Activated T-cell treated with anti-CD3 and anti-CD28 coated beads, Interleukin-2, amount 50 U/mL, for 48 hours (primary cell): ENCODE measurements at regions not wholly inside any gene's neighbourhood (a gene's known extent, or its start where the extent isn't known, plus 50 kb on each side); places are given as distances from the start of the nearest gene placed in this dataset.
"Not testable (repeated sequence)": the region's sequence is repeated elsewhere in the genome, so short reads cannot be mapped to it uniquely, and the experiment has no call there.

Experiments used
- DNase-seq, 2 experiments: peaks; one replicate each; pipeline ENCODE4 v3.0.0-alpha.2; 2020

DNA sequence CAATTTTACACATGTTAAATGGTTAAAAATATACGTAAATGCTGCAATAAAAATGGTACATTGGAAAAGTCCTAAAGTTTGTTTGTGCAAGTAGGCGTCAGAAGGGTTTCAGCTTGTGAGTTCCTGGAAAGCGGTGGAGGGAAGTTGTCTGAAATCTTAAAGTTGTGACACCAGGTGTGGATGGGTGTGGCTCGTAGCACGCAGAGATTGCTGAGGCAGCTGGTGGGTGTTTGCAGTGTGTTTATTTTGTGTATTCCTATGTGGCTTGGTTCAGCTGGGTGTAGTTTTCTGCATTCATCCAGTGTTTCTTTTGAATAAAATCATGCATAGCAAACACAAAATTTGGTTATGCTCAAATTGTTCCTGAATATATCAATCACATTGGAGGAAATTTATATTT, 136.8 kb upstream of the TBX3 start:
- no peak for DNase-seq

DNA sequence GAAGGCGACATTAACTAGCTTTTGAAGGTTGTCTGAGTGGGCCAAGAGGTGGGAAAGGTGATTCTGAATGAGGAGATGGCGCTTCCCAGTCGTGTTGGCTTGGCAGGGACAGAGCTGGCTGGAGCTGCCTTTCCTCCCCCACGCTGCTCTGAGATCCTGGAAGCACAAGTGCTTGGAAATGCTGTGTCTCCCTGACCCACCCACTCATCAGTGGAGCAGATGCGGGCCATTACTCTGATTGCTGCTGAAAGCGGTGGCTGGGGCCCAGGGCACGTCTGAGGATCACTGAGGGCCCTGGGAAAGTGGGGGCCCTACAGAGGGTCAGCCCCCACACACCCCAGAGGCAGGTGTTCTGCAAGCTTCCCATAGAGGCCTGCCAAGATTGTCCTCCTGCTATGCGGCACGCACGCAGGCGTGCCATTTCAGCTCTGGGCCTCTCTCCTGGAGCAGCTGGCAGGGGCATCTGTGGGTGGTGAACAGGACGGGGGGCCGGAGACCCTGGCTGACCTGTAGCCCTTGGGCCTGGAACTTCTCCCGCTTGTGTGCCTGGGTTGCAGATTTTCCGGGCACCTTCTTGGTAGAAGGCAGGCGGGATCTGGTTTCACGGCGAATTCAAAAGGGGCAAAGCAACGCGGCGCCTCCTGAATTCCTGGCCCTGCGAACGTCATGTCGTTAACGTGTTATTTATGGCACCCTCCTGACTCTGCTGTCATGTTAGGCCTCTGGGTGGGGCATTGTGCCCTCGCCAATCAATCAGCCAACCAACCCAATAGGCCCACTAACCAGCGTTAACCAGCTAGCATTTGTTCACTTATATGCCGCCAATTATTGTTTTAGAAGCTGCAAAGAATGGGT, 133.8 kb upstream of the TBX3 start:
- DNase-seq = no peak

DNA sequence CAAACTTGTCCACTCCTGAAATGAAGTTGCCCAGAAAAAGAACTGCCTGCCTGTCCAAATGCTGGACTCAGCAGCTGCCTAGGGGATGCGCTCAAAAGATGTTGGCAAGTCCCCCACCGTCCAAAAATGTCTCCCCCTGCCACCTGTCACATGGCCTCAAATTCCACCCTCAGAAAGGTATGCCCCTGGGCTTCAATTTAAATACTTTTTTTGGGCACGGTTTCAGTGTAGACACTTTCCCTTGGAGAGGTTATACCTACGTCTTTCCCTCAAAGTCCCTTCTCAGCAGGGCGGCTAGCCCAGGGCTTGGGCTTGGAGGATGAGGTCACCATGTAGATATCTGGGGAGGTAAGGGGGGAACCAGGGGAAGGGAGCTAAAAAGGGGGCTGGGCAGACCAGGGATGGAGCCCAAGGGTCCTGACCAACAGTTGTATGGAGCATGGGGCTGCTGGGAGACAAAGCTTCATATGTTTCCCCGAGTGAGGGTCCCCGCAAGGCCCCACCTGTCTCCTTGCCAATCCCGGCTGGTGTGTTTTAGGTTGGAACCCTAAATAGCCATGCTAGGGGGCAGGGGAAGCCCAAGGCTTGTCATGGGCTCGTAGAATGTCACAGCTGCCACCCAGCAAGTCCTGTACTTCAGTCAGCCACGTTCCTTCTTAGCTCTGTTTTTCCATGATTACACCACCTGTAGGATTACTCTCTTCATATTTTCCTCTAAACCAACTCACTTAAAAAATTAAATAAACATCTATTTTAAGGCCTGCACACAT, 131.2 kb upstream of the TBX3 start:
- DNase-seq = no peak

DNA sequence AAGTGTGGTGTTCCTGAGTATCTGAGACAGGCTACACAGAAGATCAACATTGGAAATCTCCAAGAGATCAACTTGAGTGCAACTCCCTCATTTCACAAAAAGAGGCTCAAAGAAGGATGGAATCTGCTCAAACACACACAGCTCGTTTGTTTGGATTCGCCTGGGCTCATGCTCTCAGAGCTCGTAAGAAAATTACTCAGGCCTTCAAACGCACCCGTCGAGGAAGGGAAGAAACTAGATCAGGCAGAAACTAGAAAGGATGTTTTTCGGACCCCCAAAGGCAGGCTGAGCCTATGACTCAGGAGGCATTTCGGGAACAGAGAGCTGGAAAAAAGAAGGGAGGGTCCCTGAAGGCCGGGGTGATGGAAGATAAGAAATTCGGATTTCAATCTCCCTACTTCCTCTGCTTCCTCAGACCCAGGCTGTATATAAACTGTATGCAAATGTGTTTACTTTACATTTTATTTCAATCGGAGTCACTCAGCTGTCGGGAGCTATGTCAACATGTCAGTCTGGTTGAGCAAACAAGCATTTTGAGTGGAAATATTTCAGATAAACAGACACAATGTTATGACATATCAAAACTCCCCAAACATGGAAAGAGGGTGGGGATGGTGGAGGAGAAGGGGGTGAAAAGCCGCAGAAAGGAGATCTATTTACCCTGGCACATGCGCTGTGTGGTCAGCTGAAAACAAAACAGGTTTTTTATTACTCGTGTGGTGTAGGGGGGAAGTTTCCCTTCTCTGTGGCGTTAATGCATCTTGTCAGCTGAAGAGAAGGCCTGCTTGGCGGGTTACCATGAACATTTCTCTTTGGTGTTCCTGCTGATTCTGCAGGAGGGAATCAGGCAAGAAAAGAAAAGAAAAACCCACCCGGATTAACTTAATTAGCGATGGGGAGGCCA, 129.1 kb upstream of the TBX3 start:
- no peak for DNase-seq

DNA sequence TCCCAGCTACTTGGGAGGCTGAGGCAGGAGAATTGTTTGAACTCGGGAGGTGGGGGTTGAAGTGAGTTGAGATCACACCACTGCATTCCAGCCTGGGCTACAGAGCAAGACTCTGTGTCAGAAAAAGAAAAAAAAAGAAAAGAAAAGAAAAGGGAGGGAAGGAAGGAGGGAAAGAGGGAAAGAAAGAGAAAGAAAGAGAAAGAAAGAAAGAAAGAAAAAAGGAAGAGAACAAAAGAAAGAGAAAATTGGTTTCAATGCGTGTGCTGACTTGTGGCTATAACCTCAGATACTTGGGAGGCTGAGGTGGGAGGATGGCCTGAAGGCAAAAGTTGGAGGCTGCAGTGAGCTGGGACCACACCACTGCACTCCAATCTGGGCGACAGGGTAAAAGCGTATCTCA, 128.4 kb upstream of the TBX3 start:
- DNase-seq = no peak

DNA sequence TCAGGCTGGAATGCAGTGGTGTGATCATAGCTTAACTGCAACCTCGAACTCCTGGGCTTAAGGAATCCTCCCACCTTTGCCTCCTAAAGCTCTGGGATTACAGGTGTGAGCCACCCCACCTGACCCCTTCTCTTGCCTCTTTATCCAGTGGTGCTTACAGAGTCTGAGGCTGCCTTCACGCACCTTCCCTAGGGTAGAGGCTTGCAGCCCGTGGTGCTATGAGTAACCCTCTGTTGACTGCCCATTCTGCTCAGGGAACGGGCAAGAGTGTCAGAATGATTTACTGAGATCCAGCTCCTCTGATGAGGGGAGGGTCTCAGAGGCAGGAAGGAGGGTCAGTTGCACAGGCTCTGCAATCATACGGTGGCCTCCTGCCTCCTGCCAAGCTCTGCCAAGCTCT, 125.1 kb upstream of the TBX3 start:
- no peak for DNase-seq

DNA sequence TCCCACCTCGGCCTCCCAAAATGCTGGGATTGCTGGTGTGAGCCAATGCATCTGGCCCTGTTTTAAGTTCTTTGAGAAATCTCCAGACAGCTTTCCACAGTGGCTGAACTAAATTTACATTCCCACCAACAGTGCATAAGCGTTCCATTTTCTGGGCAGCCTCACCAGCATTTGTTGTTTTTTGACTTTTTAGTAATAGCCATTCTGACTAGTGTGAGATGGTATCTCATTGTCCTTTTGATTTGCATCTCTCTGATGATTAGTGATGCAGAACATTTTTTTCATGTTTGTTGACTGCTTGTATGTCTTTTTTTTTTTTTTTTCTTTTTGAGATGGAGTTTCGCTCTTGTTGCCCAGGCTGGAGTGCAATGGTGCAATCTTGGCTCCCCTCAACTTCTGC, 117.4 kb upstream of the TBX3 start:
- not testable (repeated sequence) for DNase-seq

DNA sequence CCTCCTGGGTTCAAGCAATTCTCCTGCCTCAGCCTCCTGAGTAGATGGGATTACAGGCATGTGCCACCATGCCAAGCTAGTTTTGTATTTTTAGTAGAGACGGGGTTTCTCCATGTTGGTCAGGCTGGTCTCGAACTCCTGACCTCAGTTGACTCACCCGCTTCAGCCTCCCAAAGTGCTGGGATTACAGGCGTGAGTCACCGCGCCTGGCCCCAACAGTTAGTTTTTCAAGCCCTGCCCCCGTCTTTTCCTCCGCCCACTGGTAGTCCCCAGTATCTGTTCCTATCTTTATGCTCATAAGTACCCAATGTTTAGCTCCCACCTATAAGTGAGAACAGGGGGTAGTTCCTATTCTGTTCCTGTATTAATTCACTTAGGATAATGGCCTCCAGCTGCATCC, 116.6 kb upstream of the TBX3 start:
- DNase-seq = not testable (repeated sequence)

DNA sequence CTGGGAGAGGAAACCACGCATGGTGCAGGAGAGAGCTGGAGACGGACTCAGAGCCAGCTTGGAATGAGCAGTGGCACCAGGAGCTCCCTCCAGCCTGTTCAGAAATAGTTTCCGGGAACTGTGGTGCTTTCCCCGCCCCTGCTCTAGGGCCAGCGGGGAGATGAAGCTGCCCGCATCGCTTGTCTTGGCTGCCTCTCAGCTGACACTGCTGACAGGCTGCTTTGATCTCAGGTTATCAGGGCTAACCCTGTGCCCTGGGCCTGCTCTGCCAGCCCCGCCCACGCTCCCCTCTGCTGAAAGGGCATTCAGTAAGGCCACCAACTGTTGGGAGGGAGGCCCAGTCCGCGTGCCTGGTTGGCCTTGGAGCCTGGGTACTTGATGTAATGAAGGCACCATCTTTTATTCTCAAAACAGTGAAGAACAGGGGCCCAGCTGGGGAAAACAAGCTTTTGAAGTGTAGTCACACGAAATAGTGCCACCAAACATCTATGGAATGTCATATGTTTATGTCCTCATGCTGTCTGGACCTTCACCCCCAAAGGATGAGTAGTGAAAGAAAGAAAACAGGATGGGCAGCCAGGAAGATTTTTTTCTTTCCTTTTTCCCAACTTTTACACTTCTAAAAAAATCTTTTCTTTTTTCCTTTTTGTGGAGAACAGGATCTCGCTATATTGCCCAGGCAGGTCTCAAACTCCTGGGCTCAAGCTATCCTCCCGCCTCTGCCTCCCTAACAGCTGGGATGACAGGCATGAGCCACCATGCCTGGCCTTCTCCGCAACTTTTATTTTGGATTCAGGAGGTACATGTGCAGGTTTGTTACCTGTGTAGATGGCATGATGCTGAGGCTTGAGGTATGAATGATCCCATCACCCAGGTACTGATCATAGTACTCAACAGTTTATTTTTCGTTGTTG, 115.9 kb upstream of the TBX3 start:
- no peak for DNase-seq

DNA sequence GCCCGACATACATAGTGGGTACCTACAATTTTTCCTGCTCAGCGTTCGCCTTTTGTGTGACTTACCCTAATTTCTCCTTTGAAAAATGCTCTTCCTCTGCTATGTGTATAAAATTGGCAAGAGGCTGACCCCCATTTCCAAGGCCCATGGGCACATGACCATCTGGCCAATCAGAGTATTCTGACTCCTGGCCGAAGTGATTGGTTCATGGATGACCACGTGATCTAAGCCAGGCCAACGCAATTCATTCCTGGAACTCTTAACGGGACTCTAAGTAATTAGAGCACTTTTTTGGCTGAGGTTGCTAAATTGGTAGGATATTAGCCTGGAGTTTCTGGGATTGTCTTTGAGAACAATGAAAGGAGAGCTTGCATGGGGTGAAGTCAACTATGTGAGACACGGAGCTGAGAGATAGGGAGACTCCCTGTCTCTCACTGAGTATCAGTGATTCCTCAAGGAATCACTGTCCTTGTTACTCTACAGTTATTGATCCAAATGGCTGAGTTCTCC, 110.1 kb upstream of the TBX3 start:
- DNase-seq = no peak

DNA sequence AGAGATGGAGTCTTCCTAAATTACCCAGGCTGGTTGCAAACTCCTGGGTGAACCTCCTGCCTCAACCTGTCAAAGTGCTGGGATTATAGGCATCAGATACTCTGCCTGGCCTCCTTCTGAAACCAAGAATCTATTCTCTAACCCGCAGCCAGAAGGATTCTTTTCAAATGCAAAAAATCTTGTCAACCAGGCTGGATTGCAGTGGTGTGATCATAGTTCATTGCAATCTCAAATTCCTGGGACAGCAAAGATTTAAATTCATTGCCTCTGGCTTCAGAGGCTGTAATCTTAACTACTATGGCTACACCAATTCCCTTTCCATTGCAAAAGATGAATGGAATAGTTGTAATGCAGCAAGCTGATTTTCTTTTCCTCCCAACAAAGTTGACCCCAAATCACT, 106.3 kb upstream of the TBX3 start:
- DNase-seq = no peak

DNA sequence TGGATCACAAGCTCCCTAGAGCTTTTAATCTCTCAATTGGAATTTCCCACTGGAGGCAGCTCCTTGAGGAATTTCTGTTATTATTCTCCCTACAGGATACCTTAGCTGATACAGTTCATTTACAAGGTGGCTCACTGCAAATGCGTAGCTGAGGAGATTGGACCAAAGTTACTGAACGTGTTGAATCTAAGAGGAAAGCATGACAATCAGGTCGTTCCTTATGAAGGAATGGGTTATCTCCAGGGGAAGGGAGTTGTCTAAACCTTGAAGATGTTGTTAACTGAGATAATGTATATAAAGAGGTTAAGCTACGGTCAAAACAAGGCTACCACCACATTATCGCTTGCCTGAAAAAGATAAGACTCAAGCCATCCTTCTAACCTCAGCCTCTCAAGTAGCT, 105.8 kb upstream of the TBX3 start:
- DNase-seq = no peak

DNA sequence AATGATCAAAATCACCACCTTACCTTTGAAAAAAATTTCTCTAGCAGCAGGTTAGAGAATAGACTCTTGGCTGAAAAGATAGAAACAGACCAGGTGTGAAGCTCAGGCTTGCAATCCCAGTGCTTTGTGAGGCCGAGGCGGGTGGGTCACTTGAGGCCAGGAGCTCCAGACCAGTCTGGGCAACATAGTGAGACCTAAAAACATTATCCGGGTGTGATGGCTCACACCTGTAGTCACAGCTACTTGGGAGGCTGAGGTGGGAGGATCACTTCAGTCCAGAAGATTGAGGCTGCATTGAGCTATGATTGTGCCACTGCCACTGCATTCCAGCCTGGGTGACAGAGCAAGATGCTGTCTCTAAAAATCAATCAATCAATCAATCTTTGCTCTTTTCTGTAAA, 105.3 kb upstream of the TBX3 start:
- DNase-seq = no peak

DNA sequence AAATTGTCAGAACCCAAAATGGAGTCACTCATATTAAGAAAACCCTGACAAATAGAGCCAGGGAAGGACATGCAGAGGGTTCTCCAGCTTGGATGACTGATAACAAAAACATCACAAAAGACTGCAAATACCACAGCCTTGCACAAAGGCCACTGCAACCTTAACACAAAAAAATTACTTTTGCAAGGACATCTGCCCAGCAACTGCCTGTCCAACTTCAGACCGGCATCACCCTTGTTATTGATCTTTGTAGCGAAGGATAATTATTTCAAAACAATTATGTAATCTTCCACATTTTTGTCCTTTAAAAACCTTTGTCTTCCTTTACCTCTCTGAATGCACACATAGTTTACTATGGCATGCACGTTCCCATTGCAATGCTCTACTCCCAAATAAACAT, 100.6 kb upstream of the TBX3 start:
- DNase-seq = no peak

DNA sequence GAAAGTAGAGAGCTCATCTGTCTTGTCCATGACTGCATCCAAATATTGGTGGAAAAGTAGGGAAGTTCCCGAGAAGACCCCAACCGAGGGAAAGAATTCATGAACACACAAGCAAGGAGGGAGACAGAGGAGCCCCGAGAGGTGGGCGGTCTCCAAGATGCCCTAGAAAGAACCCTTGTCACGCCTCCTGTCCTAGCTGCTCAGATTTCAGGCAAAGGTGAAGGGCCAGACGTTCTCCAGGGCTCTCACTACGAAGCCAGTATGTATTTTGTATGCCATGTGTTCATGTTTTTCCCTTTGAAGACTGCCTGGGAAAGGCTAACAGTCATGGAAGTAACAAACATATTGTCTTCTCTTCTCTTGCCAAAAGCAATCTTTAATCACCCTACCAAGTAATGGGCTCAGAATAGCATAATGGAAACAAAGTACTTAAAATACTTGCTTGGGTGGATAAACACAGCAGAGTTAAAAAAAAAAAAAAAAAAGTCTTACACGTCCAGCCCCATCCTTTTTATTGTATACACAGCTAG, 99.2 kb upstream of the TBX3 start:
- no peak for DNase-seq

DNA sequence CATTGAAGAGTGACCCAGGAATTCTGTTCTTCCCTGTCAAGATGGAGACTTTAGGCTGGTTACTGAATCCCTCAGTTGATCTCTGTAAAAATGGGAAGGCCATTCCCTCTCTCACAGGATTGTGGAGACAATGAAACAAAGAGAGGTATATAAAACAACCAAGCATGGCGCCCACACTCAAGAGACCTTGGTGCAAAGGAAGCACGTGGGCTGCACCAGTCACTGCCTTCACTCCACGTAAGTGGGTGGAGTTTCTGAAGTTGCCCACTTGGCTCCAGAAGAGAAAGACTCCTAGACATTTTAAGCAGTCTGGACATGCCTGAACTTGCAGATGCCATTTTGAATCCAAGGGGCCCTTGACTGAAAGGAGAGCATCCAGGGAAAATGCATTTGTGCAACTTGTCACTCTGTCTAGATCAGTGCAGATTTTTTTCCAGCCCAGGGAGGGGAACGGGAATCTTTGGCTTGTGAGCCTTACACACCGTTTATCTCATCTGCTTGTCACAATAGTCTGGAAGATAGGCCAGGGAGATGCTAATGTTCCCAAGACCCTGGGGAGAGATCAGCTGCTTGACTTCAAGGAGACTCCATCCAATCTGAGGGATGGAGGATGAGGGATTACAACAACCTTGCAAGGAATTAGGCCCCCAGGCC, 96.9 kb upstream of the TBX3 start:
- no peak for DNase-seq

DNA sequence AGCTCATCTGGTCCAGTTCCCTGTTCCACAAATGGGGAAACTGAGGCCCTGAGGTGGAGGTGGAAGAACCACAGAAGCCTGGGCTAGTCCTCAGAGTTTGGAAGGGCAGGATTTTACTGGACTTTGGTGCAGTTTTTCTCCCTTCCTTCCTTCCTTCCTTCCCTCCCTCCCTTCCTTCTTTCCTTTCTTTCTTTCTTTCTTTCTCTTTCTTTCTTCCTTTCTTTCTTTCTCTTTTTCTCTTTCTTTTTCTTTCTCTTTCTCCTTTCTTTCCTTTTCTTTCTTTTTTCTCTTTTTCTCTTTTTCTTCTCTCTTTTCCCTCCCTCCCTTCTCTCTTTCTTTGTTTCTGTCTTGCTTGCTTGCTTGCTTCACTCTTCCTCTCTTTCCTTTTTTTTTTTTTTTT, 95.7 kb upstream of the TBX3 start:
- no peak for DNase-seq

DNA sequence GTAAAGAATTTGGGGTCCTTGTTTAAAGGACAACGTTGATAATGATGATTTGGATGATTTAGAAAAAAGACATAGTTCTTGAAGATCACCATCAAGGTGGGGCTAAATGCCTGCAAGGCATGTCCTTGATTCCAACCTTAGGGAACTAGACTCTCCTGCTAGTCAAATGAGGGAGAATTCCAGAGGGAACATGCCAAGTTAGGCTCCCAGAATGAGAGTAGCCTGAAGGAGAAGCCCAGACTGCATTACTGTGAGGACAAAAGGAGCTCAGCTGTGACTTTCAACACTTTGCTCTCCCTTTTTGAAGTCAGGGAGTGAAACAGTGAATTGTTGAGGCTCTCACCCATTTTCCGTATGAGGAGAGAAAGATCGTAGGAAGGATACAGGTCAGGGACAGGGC, 95.2 kb upstream of the TBX3 start:
- DNase-seq = no peak

DNA sequence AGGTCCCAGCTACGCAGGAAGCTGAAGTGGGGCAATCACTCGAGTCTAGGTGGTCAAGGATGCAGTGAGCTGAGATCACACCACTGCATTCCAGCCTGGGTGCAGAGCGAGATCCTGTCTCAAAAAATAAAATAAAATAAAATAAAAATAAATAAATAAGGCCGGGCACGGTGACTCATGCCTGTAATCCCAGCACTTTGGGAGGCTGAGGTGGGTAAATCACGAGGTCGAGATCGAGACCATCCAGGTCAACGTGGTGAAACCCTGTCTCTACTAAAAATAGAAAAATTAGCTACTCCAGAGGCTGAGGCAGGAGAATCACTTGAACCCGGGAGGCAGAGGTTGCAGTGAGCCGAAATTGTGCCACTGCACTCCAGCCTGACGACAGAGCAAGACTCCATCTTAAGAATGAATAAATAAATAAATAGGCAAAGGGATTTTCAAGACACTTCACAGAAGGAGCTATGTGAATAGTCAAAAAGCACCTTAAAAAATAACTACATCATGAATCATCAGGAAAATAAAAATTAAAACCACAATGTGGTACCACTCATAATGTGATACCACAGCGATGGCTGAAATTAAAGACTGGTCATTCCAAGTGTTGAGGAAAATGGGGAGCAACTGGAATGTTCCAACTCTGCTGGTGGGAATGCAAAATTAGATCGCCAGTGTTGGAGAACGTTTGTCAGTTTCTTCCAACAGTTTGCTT, 92.9 kb upstream of the TBX3 start:
- no peak for DNase-seq

DNA sequence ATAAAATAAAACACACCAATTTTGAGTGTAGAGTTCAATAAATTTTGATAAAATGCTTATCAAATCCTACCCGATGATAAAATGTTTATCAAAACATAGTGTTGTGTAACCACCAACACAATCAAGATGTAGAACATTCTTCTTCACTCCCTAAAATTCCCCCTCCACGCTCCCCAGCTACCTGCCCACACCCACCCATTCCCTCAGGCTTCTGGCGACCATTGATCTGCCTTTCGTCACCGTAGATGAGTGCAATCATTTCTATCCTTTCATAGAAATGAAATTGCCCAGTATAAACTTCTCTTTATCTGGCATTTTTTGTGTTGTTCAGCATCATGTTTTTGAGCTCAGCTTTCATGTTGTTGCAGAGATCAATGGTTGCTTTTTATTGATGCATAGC, 90.7 kb upstream of the TBX3 start:
- no peak for DNase-seq

DNA sequence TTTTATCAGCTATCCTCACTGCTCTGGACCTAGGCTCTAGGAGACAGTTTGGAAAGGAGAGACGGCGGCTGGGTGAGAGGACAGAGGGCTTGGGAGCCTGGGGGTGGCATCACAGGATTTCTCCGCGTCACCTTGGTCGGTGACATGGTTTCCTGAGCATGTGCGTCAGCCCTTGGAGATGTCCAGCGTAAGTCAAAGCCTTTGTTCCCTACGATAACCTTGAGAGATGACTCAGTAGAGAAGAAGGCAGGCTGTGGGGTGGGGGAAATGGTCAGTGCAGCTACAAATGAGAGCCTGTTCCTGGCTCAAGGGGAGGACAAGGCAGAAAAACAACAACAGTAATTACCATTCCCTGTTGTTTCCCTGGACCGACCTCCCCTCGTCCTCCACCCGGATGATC, 90.2 kb upstream of the TBX3 start:
- no peak for DNase-seq
